ENCODE measurements at regions not wholly inside any gene's neighbourhood (a gene's known extent, or its start where the extent isn't known, plus 50 kb on each side); places are given as distances from the start of the nearest gene placed in this dataset.

DNA sequence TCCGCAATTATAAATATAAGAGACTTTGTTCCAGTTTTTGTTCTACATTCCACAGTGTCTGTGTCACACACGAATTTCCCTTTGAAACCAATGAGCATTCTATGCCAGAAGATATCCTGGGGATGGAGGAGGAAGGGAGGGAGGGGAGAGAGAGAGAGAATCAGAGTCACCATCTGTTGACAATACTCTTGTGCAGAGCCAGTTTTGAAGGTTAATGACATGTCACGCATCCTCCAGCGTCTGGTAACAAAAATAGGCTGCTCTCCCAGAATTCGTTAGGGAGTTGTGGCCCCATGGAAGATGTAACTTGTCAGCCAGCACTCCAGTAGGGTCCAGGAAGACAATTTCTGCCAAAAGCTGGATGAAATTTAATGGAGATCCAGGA is 213.5 kb upstream of the KRR1 start:
- TF ChIP-seq, protein P1, sequence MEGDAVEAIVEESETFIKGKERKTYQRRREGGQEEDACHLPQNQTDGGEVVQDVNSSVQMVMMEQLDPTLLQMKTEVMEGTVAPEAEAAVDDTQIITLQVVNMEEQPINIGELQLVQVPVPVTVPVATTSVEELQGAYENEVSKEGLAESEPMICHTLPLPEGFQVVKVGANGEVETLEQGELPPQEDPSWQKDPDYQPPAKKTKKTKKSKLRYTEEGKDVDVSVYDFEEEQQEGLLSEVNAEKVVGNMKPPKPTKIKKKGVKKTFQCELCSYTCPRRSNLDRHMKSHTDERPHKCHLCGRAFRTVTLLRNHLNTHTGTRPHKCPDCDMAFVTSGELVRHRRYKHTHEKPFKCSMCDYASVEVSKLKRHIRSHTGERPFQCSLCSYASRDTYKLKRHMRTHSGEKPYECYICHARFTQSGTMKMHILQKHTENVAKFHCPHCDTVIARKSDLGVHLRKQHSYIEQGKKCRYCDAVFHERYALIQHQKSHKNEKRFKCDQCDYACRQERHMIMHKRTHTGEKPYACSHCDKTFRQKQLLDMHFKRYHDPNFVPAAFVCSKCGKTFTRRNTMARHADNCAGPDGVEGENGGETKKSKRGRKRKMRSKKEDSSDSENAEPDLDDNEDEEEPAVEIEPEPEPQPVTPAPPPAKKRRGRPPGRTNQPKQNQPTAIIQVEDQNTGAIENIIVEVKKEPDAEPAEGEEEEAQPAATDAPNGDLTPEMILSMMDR (IDR thresholded peaks at IDR 0.05), result no peak
- peak; percentile 68 for ATAC-seq
- Histone ChIP-seq H3K36me3 (no peaks in the 10 kb centered on the region), H3K4me1 (peaks cover 3 to 21% of the 10 kb centered on the region in 2 donors), H3K4me3 (no peak overlapping the region), H3K9me3 (no peaks in the 10 kb centered on the region), H3K27me3 (peaks cover 0 to 37% of the 10 kb centered on the region in 2 donors), H3K27ac (no peak overlapping the region)
- peak in 2 of 4 donors; percentile 96 to 97 for DNase-seq
- intact Hi-C loops (cut with DNase I), result no loop called here

DNA sequence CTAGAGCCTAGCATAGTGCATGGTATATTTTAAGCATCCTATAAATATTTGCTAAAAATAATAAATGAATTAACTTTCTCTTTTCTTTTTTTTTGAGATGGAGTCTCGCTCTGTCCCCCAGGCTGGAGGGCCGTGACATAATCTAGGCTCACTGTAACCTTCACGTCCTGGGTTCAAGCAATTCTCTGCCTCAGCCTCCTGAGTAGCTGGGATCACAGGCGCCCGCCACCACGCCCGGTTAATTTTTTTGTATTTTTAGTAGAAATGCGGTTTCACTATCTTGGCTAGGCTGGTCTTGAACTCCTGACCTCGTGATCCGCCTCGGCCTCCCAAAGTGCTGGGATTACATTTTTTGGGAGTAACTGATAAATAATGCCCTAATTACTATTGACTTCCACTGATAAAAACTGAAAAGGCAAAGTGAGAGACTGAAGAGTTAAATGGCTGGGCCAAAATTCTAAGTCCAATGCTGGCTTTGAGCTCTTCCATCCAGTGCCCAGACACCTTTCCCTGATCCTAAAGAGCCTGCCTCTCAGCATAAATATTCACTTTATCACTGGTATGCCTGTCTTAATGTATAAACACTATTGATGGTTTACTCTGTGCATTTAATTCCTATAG is 213.0 kb upstream of the KRR1 start:
- Histone ChIP-seq H3K36me3 (no peaks in the 10 kb centered on the region), H3K4me1 (peaks cover 3 to 21% of the 10 kb centered on the region in 2 donors), H3K9me3 (no peaks in the 10 kb centered on the region), H3K27me3 (peaks cover 4 to 38% of the 10 kb centered on the region in 2 donors), H3K4me3 (no peak overlapping the region), H3K27ac (peak overlapping the region in 1 of 2 donors; percentile 76)
- DNase-seq, result peak in 1 of 4 donors; percentile 16
- TF ChIP-seq, protein P1 (IDR thresholded peaks at IDR 0.05), result no peak
- peak; percentile 8 for ATAC-seq
- intact Hi-C loops (cut with DNase I), result no loop called here

DNA sequence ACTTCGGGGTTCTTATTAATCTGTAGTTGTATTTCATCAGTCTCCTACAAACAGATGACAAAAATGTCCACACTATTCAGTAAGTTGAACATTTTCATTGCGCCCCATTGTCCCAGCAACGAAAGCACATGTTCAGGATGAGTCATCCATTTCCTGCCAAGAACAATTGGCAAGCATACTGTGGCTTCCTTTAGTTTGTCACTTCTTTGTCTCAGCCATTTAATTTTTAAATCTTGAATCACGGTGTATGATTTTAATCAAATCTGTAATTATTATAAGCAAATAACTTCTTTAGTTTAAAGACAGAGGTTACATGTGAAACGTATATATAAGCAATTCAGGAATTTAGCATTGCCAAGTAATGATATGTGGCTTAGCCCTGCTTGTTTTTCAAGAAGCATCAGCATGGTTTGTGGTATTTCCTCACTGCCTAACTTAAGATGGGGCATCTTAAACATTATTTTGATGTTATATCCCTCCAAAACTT is 211.3 kb upstream of the KRR1 start:
- TF ChIP-seq, protein P1 (IDR thresholded peaks at IDR 0.05), result no peak
- ATAC-seq, result peak; percentile 61
- Histone ChIP-seq H3K4me3 (no peak overlapping the region), H3K9me3 (no peaks in the 10 kb centered on the region), H3K27ac (peak overlapping the region; percentile 54 to 76), H3K27me3 (peaks cover 6 to 38% of the 10 kb centered on the region in 2 donors), H3K36me3 (no peaks in the 10 kb centered on the region), H3K4me1 (peaks cover 3 to 21% of the 10 kb centered on the region in 2 donors)
- peak in 2 of 4 donors; percentile 61 to 83 for DNase-seq
- intact Hi-C loops (cut with DNase I), result no loop called here

DNA sequence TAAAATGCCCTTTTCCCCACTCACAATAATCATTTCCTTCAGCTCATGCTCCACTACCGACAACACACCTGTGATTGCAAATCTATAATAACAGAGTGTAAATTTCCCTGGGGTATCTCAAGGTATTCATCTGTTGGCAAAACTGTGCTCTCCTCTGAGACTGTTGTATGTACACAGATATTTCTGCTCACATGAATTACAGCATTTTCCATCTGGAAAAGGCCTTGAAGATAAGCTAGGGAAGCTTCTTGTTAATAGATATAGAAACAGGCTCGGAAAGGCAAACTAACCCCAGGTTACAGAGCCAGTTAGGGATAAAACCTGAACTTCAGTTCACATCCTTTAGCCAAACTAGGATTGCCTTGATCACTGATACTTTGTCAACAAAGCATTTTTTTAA is 210.4 kb upstream of the KRR1 start:
- no peak for ATAC-seq

More for the DNA sequence above, 210.4 kb upstream of the KRR1 start:
- DNase-seq, result no peak
- intact Hi-C loops (cut with DNase I), result no loop called here
- Histone ChIP-seq H3K9me3 (no peaks in the 10 kb centered on the region), H3K27ac (peak overlapping the region; percentile 54 to 76), H3K4me1 (peaks cover 3 to 21% of the 10 kb centered on the region in 2 donors), H3K27me3 (peaks cover 6 to 38% of the 10 kb centered on the region in 2 donors), H3K36me3 (no peaks in the 10 kb centered on the region), H3K4me3 (no peak overlapping the region)
- TF ChIP-seq, protein P1 (IDR thresholded peaks at IDR 0.05), result no peak

All from left lung (tissue), 4 donors.